ENCODE measurements at regions not wholly inside any gene's neighbourhood (a gene's known extent, or its start where the extent isn't known, plus 50 kb on each side); places are given as distances from the start of the nearest gene placed in this dataset.

GRCh38 chr11:131303611-131304119 is 66.8 kb upstream of the NTM start:
- TF ChIP-seq, protein P1, sequence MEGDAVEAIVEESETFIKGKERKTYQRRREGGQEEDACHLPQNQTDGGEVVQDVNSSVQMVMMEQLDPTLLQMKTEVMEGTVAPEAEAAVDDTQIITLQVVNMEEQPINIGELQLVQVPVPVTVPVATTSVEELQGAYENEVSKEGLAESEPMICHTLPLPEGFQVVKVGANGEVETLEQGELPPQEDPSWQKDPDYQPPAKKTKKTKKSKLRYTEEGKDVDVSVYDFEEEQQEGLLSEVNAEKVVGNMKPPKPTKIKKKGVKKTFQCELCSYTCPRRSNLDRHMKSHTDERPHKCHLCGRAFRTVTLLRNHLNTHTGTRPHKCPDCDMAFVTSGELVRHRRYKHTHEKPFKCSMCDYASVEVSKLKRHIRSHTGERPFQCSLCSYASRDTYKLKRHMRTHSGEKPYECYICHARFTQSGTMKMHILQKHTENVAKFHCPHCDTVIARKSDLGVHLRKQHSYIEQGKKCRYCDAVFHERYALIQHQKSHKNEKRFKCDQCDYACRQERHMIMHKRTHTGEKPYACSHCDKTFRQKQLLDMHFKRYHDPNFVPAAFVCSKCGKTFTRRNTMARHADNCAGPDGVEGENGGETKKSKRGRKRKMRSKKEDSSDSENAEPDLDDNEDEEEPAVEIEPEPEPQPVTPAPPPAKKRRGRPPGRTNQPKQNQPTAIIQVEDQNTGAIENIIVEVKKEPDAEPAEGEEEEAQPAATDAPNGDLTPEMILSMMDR (IDR thresholded peaks at IDR 0.05; ENCODE audit: low read depth, low read length) = no peak
- TF ChIP-seq EZH2phosphoT487 (IDR thresholded peaks at IDR 0.05; ENCODE audit: low read depth) = no peak

All from OCI-LY3 (cell line).